Activated CD8-positive, alpha-beta T cell treated with anti-CD3 and anti-CD28 coated beads for 36 hours (primary cell): ENCODE measurements at regions not wholly inside any gene's neighbourhood (a gene's known extent, or its start where the extent isn't known, plus 50 kb on each side); places are given as distances from the start of the nearest gene placed in this dataset.

ENCODE experiments used
- ATAC-seq: fragments of 200-7000 bp; cut with Tn5 transposase; one replicate; pipeline ENCODE4 v1.10.0; 2021; ENCODE audit warnings: mild to moderate bottlenecking, moderate library complexity
- CTCF ChIA-PET: fragments of 350-600 bp; sonication (Branson Sonifier 250); formaldehyde crosslinking; loops from one replicate; lab custom pipeline; 2021; ENCODE audit warnings: antibody characterized with exemption; lab: Charles Lee
- POLR2A ChIA-PET: fragments of 350-600 bp; sonication (Branson Sonifier 250); formaldehyde crosslinking; loops from one replicate; lab custom pipeline; 2021; ENCODE audit warnings: antibody characterized with exemption; lab: Charles Lee
- DNase-seq: peaks from one replicate; pipeline ENCODE4 v3.0.0-alpha.2; 2020
- H3K27ac Mint-ChIP-seq: one replicate; pipeline ENCODE4 v1.8.0; 2021; ENCODE audit warnings: mild to moderate bottlenecking, mixed read lengths
- H3K27me3 Mint-ChIP-seq: one replicate; pipeline ENCODE4 v1.8.0; 2021; ENCODE audit warnings: mixed read lengths
- H3K36me3 Mint-ChIP-seq: one replicate; pipeline ENCODE4 v1.8.0; 2021; ENCODE audit warnings: low read depth, mixed read lengths
- H3K4me1 Mint-ChIP-seq: one replicate; pipeline ENCODE4 v1.8.0; 2021; ENCODE audit warnings: low read depth, mixed read lengths
- H3K4me3 Mint-ChIP-seq: one replicate; pipeline ENCODE4 v1.8.0; 2021; ENCODE audit warnings: mild to moderate bottlenecking, moderate library complexity, mixed read lengths
- H3K9me3 Mint-ChIP-seq: one replicate; pipeline ENCODE4 v1.8.0; 2021; ENCODE audit warnings: mixed read lengths
- intact Hi-C: fragments of 100-400 bp; cut with micrococcal nuclease; formaldehyde crosslinking; loops from one replicate; pipeline ENCODE4 v1.10.0; 2022
- TF ChIP-seq, protein P1 (sequence below): fragments of 200-600 bp; IDR thresholded peaks from one replicate; pipeline ENCODE4 v1.8.0; 2022; ENCODE audit warnings: antibody characterized with exemption, mild to moderate bottlenecking

DNA sequence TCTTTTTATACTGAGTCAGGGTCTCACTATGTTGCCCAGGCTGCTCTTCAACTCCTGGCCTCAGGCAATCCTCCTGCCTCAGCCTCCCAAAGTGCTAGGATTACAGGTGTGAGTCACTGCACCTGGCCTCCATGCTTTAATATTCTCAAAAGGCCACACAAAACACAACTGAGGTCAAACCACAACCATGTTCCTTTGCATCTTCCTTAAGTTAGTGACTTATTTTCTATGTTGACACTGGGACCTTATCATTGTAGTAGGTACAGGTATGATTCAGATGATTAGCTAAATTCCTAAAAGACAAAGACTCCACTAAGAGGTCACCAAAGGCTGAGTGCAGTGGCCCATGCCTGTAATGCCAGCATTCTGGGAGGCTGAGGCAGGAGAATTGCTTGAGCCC is 131.9 kb upstream of the ATP1B1 start:
- Mint-ChIP-seq H3K27me3 (no peaks in the 10 kb centered on the region), H3K9me3 (peaks cover 2% of the 10 kb centered on the region), H3K4me1 (no peaks in the 10 kb centered on the region), H3K27ac (no peak overlapping the region), H3K4me3 (no peak overlapping the region), H3K36me3 (no peaks in the 10 kb centered on the region)
- ChIA-PET POLR2A (no interaction called here), CTCF (no interaction called here)
- intact Hi-C loops: no loop called here
- TF ChIP-seq, protein P1, sequence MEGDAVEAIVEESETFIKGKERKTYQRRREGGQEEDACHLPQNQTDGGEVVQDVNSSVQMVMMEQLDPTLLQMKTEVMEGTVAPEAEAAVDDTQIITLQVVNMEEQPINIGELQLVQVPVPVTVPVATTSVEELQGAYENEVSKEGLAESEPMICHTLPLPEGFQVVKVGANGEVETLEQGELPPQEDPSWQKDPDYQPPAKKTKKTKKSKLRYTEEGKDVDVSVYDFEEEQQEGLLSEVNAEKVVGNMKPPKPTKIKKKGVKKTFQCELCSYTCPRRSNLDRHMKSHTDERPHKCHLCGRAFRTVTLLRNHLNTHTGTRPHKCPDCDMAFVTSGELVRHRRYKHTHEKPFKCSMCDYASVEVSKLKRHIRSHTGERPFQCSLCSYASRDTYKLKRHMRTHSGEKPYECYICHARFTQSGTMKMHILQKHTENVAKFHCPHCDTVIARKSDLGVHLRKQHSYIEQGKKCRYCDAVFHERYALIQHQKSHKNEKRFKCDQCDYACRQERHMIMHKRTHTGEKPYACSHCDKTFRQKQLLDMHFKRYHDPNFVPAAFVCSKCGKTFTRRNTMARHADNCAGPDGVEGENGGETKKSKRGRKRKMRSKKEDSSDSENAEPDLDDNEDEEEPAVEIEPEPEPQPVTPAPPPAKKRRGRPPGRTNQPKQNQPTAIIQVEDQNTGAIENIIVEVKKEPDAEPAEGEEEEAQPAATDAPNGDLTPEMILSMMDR: no peak
- ATAC-seq: no peak
- no peak for DNase-seq

DNA sequence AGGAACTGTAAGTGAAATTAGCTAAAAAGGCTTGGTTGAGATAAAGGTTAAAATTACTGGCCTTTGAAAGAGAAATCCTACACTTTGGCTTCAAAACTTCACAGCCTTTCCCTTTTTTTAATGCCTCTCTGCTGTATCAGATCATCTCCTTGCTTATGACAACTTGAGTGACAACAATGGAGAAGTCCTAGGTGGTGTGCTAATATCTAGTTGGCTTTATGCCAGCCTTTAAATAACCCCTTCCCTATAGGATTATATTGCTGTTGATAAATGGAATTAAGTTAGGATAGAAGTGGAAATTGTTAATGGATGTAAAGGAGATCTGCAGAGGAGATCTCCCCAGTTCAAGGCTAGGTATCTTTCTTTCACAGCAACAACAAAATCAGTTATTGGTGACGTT is 130.2 kb upstream of the ATP1B1 start:
- Mint-ChIP-seq H3K9me3 (peaks cover 2% of the 10 kb centered on the region), H3K36me3 (no peaks in the 10 kb centered on the region), H3K27ac (no peak overlapping the region), H3K4me3 (no peak overlapping the region), H3K4me1 (no peaks in the 10 kb centered on the region), H3K27me3 (no peaks in the 10 kb centered on the region)
- ATAC-seq (no peak), DNase-seq (no peak)
- ChIA-PET POLR2A (no interaction called here), CTCF (no interaction called here)
- TF ChIP-seq, protein P1: no peak
- intact Hi-C loops: no loop called here

DNA sequence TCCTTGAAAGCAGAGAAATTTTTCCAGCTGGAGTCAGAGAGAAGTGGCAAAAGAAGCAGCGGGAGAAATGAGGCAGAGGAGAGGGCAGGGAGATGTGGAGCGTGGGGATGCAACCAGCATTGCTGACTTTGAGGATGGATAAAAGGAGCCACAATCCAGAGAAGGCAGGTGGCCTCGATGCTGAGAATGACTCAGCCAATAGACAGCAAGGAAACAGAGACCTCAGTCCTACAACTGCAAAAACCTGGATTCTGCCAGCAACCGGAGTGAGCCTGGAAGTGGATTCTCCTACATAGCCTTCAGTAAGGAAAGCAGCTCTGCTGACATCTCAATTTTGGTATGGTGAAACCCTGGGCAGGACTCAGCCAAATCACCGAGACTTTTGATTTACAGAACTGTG is 128.9 kb upstream of the ATP1B1 start:
- peaks cover 2% of the 10 kb centered on the region for H3K9me3 Mint-ChIP-seq
- H3K4me1 Mint-ChIP-seq: no peaks in the 10 kb centered on the region
- intact Hi-C loops: no loop called here
- no peak overlapping the region for H3K27ac Mint-ChIP-seq
- ChIA-PET CTCF (no interaction called here), POLR2A (no interaction called here)
- TF ChIP-seq, protein P1: no peak
- no peak overlapping the region for H3K4me3 Mint-ChIP-seq
- H3K27me3 Mint-ChIP-seq: no peaks in the 10 kb centered on the region
- ATAC-seq (no peak), DNase-seq (no peak)
- H3K36me3 Mint-ChIP-seq: no peaks in the 10 kb centered on the region

DNA sequence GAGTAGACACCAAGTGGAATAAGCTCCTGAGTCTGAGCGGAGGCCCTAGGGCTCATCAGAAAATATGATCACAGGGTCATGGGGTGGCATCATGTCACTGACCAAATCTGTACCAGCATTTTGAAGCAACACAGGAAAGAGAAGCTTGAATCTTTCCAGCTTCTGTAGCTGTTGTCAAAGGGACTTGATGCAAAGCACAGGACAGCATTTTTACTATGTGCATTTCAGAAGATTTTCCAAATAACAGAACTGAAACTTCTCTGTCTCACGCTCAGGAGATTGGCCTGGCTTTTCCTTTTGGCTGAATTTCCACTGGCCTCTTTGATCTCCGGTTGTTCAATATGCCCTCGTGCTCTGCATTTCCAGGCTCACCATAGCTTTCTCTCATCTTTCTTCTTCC is 127.2 kb upstream of the ATP1B1 start:
- Mint-ChIP-seq H3K27me3 (no peaks in the 10 kb centered on the region), H3K4me3 (no peak overlapping the region), H3K36me3 (no peaks in the 10 kb centered on the region), H3K9me3 (peaks cover 2% of the 10 kb centered on the region), H3K27ac (no peak overlapping the region), H3K4me1 (no peaks in the 10 kb centered on the region)
- TF ChIP-seq, protein P1: no peak
- ChIA-PET CTCF (no interaction called here), POLR2A (no interaction called here)
- DNase-seq (no peak), ATAC-seq (no peak)
- intact Hi-C loops: no loop called here

DNA sequence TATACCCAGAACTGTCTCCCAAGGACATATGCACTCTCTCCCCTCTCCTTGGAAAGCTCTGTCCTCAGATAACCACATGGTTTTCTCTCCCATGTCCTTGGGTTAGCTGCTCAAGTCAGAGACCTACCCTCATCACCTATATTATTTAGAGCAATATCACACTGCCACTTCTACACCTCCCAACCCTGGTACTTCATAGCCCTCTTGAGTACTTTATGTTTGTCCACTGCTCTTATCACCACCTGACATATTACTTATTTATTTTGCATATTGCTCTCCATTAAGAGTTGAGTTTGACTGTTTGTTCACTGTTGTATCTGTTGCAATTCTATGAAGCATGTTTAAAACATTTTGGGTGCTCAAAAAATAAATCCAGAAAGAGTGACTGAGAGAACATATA is 126.3 kb upstream of the ATP1B1 start:
- TF ChIP-seq, protein P1: no peak
- ChIA-PET POLR2A (no interaction called here), CTCF (no interaction called here)
- H3K9me3 Mint-ChIP-seq: peaks cover 2% of the 10 kb centered on the region
- H3K27ac Mint-ChIP-seq: no peak overlapping the region
- intact Hi-C loops: no loop called here
- no peak for DNase-seq
- no peaks in the 10 kb centered on the region for H3K27me3 Mint-ChIP-seq
- no peak overlapping the region for H3K4me3 Mint-ChIP-seq
- H3K36me3 Mint-ChIP-seq: no peaks in the 10 kb centered on the region
- H3K4me1 Mint-ChIP-seq: no peaks in the 10 kb centered on the region
- no peak for ATAC-seq
